Keratinocyte (primary cell): ENCODE measurements at regions not wholly inside any gene's neighbourhood (a gene's known extent, or its start where the extent isn't known, plus 50 kb on each side); places are given as distances from the start of the nearest gene placed in this dataset.

Source experiments
- DNase-seq: peaks from one replicate; pipeline ENCODE4 v3.0.0-alpha.2; 2011; ENCODE audit warnings: low read depth, missing footprints, low spot score
- FAIRE-seq: peaks from 2 replicates; lab custom pipeline; 2011; peaks lifted over from hg19 to GRCh38; lab: Jason Lieb, UNC
- H2AFZ ChIP-seq: 2 replicates; pipeline ENCODE4 v1.6.0; 2012; ENCODE audit warnings: low read length, control low read depth, inconsistent platforms; ENCODE audit not compliant: control insufficient read depth
- H3K27ac ChIP-seq: 2 replicates; pipeline ENCODE4 v1.5.1; 2011; ENCODE audit warnings: low read length; ENCODE audit not compliant: control insufficient read depth, insufficient read depth
- H3K27me3 ChIP-seq: 3 replicates; pipeline ENCODE4 v1.6.0; 2011; ENCODE audit warnings: low read length; ENCODE audit not compliant: control insufficient read depth, insufficient read depth; ENCODE audit errors: extremely low read depth
- H3K36me3 ChIP-seq, 2 experiments: 2 replicates in 1 of 2; 3 replicates in 1 of 2; pipeline ENCODE4 v1.5.1; 2011; ENCODE audit warnings: low read length in 2 of 2, mild to moderate bottlenecking in 1 of 2; ENCODE audit not compliant: control insufficient read depth in 2 of 2, insufficient read depth in 2 of 2; ENCODE audit errors: extremely low read depth in 1 of 2
- H3K4me1 ChIP-seq: 3 replicates; pipeline ENCODE4 v1.5.1; 2011; ENCODE audit warnings: low read length; ENCODE audit not compliant: control insufficient read depth, insufficient read depth; ENCODE audit errors: extremely low read depth
- H3K4me2 ChIP-seq: 3 replicates; pipeline ENCODE4 v1.6.0; 2011; ENCODE audit warnings: low read depth, low read length; ENCODE audit not compliant: control insufficient read depth, insufficient read depth; ENCODE audit errors: extremely low read depth
- H3K4me3 ChIP-seq, 3 experiments: fragments of 200-600 bp in 1 of 3; sonication (generic) in 1 of 3; 2 replicates in 2 of 3; 3 replicates in 1 of 3; pipeline ENCODE4 v1.5.1; 2011 to 2016; ENCODE audit warnings: low read length in 3 of 3, mild to moderate bottlenecking in 3 of 3, control low read depth in 2 of 3, inconsistent platforms in 1 of 3, low read depth in 1 of 3, mixed read lengths in 1 of 3, mixed run types in 1 of 3, moderate library complexity in 1 of 3; ENCODE audit not compliant: control insufficient read depth in 2 of 3, insufficient read depth in 2 of 3; ENCODE audit errors: extremely low read depth in 1 of 3
- H3K79me2 ChIP-seq: 2 replicates; pipeline ENCODE4 v1.6.0; 2012; ENCODE audit warnings: low read length; ENCODE audit not compliant: control insufficient read depth, insufficient read depth
- H3K9ac ChIP-seq: 3 replicates; pipeline ENCODE4 v1.6.0; 2011; ENCODE audit warnings: low read length; ENCODE audit not compliant: control insufficient read depth, insufficient read depth; ENCODE audit errors: extremely low read depth
- H3K9me1 ChIP-seq: 3 replicates; pipeline ENCODE4 v1.6.0; 2011; ENCODE audit warnings: low read length; ENCODE audit not compliant: control insufficient read depth, insufficient read depth; ENCODE audit errors: extremely low read depth
- H3K9me3 ChIP-seq: 2 replicates; pipeline ENCODE4 v1.5.1; 2012; ENCODE audit warnings: low read depth, low read length; ENCODE audit not compliant: control insufficient read depth
- H4K20me1 ChIP-seq: 3 replicates; pipeline ENCODE4 v1.6.0; 2011; ENCODE audit warnings: low read length; ENCODE audit not compliant: control insufficient read depth, insufficient read depth; ENCODE audit errors: extremely low read depth
- EZH2 ChIP-seq: IDR thresholded peaks from one replicate; pipeline ENCODE4 v1.6.1; 2012; ENCODE audit warnings: inconsistent platforms, mild to moderate bottlenecking, low read length, moderate library complexity
- dilution Hi-C: fragments of 300-500 bp; cut with MboI; formaldehyde crosslinking; loops from one replicate; pipeline ENCODE4 v1.7.0; 2020; ENCODE audit warnings: low sequenced_read_pairs; ENCODE audit not compliant: extremely low pct_ligation_motif_present
- TF ChIP-seq, protein P1 (sequence below), 3 experiments: IDR thresholded peaks in 1 of 3; conservative IDR thresholded peaks in 1 of 3; optimal IDR thresholded peaks in 1 of 3; 2 replicates in 2 of 3; 3 replicates in 1 of 3; pipeline versions ENCODE3 to v1.5.1; 2011; ENCODE audit warnings: low read length in 3 of 3, mild to moderate bottlenecking in 3 of 3, moderate library complexity in 2 of 3, control low read depth in 1 of 3, inconsistent platforms in 1 of 3; ENCODE audit not compliant: insufficient read depth in 2 of 3; ENCODE audit errors: extremely low read depth in 1 of 3

- Histone ChIP-seq H3K9ac (no peak overlapping the region), H3K27ac (no peak overlapping the region), H2AFZ (no peak overlapping the region), H3K27me3 (no peaks in the 10 kb centered on the region), H3K36me3 (no peaks in the 10 kb centered on the region), H3K9me1 (no peaks in the 10 kb centered on the region), H3K4me2 (no peak overlapping the region), H4K20me1 (no peaks in the 10 kb centered on the region), H3K9me3 (no peaks in the 10 kb centered on the region), H3K4me3 (no peak overlapping the region), H3K79me2 (no peaks in the 10 kb centered on the region), H3K4me1 (no peaks in the 10 kb centered on the region)
- dilution Hi-C loops = no loop called here
- DNase-seq (no peak), FAIRE-seq (no peak)
- TF ChIP-seq EZH2 = no peak
- TF ChIP-seq, protein P1, sequence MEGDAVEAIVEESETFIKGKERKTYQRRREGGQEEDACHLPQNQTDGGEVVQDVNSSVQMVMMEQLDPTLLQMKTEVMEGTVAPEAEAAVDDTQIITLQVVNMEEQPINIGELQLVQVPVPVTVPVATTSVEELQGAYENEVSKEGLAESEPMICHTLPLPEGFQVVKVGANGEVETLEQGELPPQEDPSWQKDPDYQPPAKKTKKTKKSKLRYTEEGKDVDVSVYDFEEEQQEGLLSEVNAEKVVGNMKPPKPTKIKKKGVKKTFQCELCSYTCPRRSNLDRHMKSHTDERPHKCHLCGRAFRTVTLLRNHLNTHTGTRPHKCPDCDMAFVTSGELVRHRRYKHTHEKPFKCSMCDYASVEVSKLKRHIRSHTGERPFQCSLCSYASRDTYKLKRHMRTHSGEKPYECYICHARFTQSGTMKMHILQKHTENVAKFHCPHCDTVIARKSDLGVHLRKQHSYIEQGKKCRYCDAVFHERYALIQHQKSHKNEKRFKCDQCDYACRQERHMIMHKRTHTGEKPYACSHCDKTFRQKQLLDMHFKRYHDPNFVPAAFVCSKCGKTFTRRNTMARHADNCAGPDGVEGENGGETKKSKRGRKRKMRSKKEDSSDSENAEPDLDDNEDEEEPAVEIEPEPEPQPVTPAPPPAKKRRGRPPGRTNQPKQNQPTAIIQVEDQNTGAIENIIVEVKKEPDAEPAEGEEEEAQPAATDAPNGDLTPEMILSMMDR (optimal IDR thresholded peaks at IDR 0.05 in 1 of 3, IDR thresholded peaks at IDR 0.05 in 1 of 3, conservative IDR thresholded peaks at IDR 0.05 in 1 of 3; ENCODE audit: extremely low read depth in 1 of 3, insufficient read depth in 2 of 3, low read length in 3 of 3) = no peak
Measured at GRCh38 chr10:24118246-24118645, 90.7 kb upstream of the KIAA1217 start.

GRCh38 chr10:24119896-24120295 lies 89.0 kb upstream of the KIAA1217 start:
- H3K9ac ChIP-seq = no peak overlapping the region
- H3K36me3 ChIP-seq = no peaks in the 10 kb centered on the region
- dilution Hi-C loops = no loop called here
- no peak overlapping the region for H3K4me3 ChIP-seq
- FAIRE-seq (no peak), DNase-seq (no peak)
- no peaks in the 10 kb centered on the region for H3K79me2 ChIP-seq
- no peak overlapping the region for H2AFZ ChIP-seq
- H3K9me3 ChIP-seq = no peaks in the 10 kb centered on the region
- no peaks in the 10 kb centered on the region for H3K9me1 ChIP-seq
- no peak overlapping the region for H3K27ac ChIP-seq
- no peak for TF ChIP-seq EZH2
- TF ChIP-seq, protein P1 (optimal IDR thresholded peaks at IDR 0.05 in 1 of 3, IDR thresholded peaks at IDR 0.05 in 1 of 3, conservative IDR thresholded peaks at IDR 0.05 in 1 of 3; ENCODE audit: extremely low read depth in 1 of 3, insufficient read depth in 2 of 3, low read length in 3 of 3) = no peak
- H3K27me3 ChIP-seq = no peaks in the 10 kb centered on the region
- H4K20me1 ChIP-seq = no peaks in the 10 kb centered on the region
- no peaks in the 10 kb centered on the region for H3K4me1 ChIP-seq
- H3K4me2 ChIP-seq = no peak overlapping the region
